Activated CD8-positive, alpha-beta memory T cell treated with anti-CD3 and anti-CD28 coated beads, Interleukin-2, amount 50 U/mL, for 48 hours (primary cell): ENCODE measurements at regions not wholly inside any gene's neighbourhood (a gene's known extent, or its start where the extent isn't known, plus 50 kb on each side); places are given as distances from the start of the nearest gene placed in this dataset.
"Not testable (repeated sequence)": the region's sequence is repeated elsewhere in the genome, so short reads cannot be mapped to it uniquely, and the experiment has no call there.

Experiments
- DNase-seq: peaks from one replicate; pipeline ENCODE4 v3.0.0-alpha.2; 2020

- DNase-seq: no peak
These were observed 2052.8 kb upstream of the CELF4 start for GRCh38 chr18:39618265-39619003.

- no peak for DNase-seq
These were observed 2045.9 kb upstream of the CELF4 start for GRCh38 chr18:39611381-39612100.

- no peak for DNase-seq
These were observed 2041.4 kb upstream of the CELF4 start for GRCh38 chr18:39607034-39607433.

- DNase-seq: no peak
These were observed 2039.2 kb upstream of the CELF4 start for GRCh38 chr18:39604836-39605235.

- DNase-seq: no peak
These were observed 2036.5 kb upstream of the CELF4 start for GRCh38 chr18:39602131-39602530.

- no peak for DNase-seq
These were observed 2035.3 kb upstream of the CELF4 start for GRCh38 chr18:39600894-39601293.

- DNase-seq: no peak
These were observed 2033.7 kb upstream of the CELF4 start for GRCh38 chr18:39599251-39599650.

- DNase-seq: no peak
These were observed 2031.3 kb upstream of the CELF4 start for GRCh38 chr18:39596891-39597290.

GRCh38 chr18:39596221-39596620, 2030.6 kb upstream of the CELF4 start:
- DNase-seq: no peak

GRCh38 chr18:39594206-39594605, 2028.6 kb upstream of the CELF4 start:
- DNase-seq: no peak

GRCh38 chr18:39591649-39592048, 2026.1 kb upstream of the CELF4 start:
- no peak for DNase-seq

- no peak for DNase-seq
These were observed 2023.9 kb upstream of the CELF4 start for GRCh38 chr18:39589496-39589895.

GRCh38 chr18:39587586-39587985, 2022.0 kb upstream of the CELF4 start:
- no peak for DNase-seq

GRCh38 chr18:39586741-39587140, 2021.1 kb upstream of the CELF4 start:
- DNase-seq: no peak

GRCh38 chr18:39574897-39575296, 2009.3 kb upstream of the CELF4 start:
- no peak for DNase-seq

GRCh38 chr18:39571511-39571910, 2005.9 kb upstream of the CELF4 start:
- no peak for DNase-seq

GRCh38 chr18:39565551-39566230, 2000.1 kb upstream of the CELF4 start:
- not testable (repeated sequence) for DNase-seq

GRCh38 chr18:39564716-39565115, 1999.1 kb upstream of the CELF4 start:
- no peak for DNase-seq

GRCh38 chr18:39561126-39561525, 1995.5 kb upstream of the CELF4 start:
- DNase-seq: no peak

GRCh38 chr18:39558658-39559057, 1993.1 kb upstream of the CELF4 start:
- DNase-seq: no peak

- DNase-seq: no peak
These were observed 1989.9 kb upstream of the CELF4 start for GRCh38 chr18:39555496-39555895.

- no peak for DNase-seq
These were observed 1985.1 kb upstream of the CELF4 start for GRCh38 chr18:39550701-39551100.

GRCh38 chr18:39549144-39549543, 1983.5 kb upstream of the CELF4 start:
- no peak for DNase-seq

- DNase-seq: no peak
These were observed 1966.1 kb upstream of the CELF4 start for GRCh38 chr18:39531659-39532058.
